Central memory CD8-positive, alpha-beta T cell (primary cell): ENCODE measurements at regions not wholly inside any gene's neighbourhood (a gene's known extent, or its start where the extent isn't known, plus 50 kb on each side); places are given as distances from the start of the nearest gene placed in this dataset.
"Not testable (repeated sequence)": the region's sequence is repeated elsewhere in the genome, so short reads cannot be mapped to it uniquely, and the experiment has no call there.

Source experiments
- ATAC-seq: fragments of 150-1000 bp; cut with Tn5 transposase; replicated peaks from 2 replicates; pipeline ENCODE4 v1.10.0; 2022; ENCODE audit warnings: mild to moderate bottlenecking, moderate FRiP score, moderate number of reproducible peaks; ENCODE audit not compliant: poor library complexity, severe bottlenecking; ENCODE audit errors: extremely low read depth
- DNase-seq, 2 donors: peaks; one replicate each; pipeline ENCODE4 v3.0.0; 2021; ENCODE audit warnings: low spot score in 2 of 2
- H3K27ac Mint-ChIP-seq: one replicate; pipeline ENCODE4 v1.8.0; 2022; ENCODE audit warnings: low read depth, mild to moderate bottlenecking, moderate library complexity, mixed read lengths
- H3K27me3 Mint-ChIP-seq: one replicate; pipeline ENCODE4 v1.8.0; 2022; ENCODE audit warnings: mixed read lengths
- H3K36me3 Mint-ChIP-seq: one replicate; pipeline ENCODE4 v1.8.0; 2022; ENCODE audit warnings: mild to moderate bottlenecking, moderate library complexity, mixed read lengths; ENCODE audit not compliant: insufficient read depth
- H3K4me1 Mint-ChIP-seq: one replicate; pipeline ENCODE4 v1.8.0; 2022; ENCODE audit warnings: mixed read lengths
- H3K4me3 Mint-ChIP-seq: one replicate; pipeline ENCODE4 v1.8.0; 2022; ENCODE audit warnings: mild to moderate bottlenecking, moderate library complexity, mixed read lengths
- H3K9me3 Mint-ChIP-seq: one replicate; pipeline ENCODE4 v1.8.0; 2022; ENCODE audit warnings: mixed read lengths

DNA sequence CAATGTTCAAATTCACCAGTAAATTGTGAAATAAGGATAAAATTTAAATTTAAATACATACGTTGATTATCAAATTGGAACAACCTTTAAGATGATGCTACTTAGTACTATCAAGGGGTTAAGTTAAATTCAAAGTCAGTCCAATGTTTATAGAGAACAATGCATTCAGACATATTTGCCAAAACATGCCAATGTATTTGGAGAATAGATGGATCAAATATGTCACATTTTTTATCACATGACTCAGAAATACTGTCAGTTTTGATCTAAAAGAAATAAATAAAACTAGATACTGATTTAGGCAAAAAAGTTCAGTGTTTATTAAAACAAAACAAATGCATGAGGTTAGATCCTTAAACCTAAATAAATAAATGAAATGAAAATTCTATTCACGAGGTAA lies 281.2 kb downstream of the SLITRK5 start:
- Mint-ChIP-seq H3K9me3 (no peaks in the 10 kb centered on the region), H3K27me3 (no peaks in the 10 kb centered on the region), H3K36me3 (no peaks in the 10 kb centered on the region), H3K4me3 (no peak overlapping the region), H3K4me1 (no peaks in the 10 kb centered on the region), H3K27ac (no peak overlapping the region)
- DNase-seq (no peak), ATAC-seq (no peak)

DNA sequence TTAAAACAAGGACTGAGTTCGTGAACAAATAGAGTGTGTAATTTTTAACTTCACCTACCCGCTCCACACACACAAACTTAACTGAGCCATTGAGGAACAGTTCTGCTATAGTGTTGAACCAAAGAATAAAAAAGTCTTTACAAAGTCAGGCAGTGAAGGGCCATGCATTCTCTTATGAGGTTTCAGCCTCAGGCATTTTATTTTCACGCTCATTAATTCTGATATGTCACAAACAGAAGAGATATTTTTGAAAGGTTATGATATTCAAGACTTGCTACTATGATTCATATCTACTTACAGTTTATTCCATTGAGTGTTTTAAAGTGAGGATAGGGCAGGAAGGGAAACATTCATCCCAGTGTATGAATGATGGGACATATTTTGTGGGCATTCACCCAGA lies 282.2 kb downstream of the SLITRK5 start:
- no peak for DNase-seq
- ATAC-seq, result no peak
- Mint-ChIP-seq H3K27ac (no peak overlapping the region), H3K36me3 (no peaks in the 10 kb centered on the region), H3K4me1 (no peaks in the 10 kb centered on the region), H3K9me3 (no peaks in the 10 kb centered on the region), H3K27me3 (no peaks in the 10 kb centered on the region), H3K4me3 (no peak overlapping the region)

DNA sequence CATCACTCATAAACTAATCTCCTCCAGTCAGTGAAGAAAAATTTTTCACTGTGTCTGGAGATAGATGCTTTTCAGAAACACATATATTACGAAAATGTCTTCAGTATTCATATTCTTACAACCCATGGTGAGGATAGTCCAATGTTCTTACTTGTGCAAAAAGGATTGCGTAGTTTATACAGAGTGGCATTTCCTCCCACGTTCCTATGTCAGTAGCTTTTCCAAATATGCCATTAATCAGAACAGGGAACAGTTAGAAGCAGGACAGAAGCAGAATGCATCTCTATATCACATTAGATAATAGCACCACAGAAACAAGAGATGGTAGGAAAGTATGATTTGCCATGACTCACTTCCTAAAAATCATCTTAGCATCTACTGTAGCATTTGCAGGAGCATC lies 282.9 kb downstream of the SLITRK5 start:
- H3K4me1 Mint-ChIP-seq, result no peaks in the 10 kb centered on the region
- DNase-seq, result no peak
- ATAC-seq, result no peak
- no peak overlapping the region for H3K27ac Mint-ChIP-seq
- no peak overlapping the region for H3K4me3 Mint-ChIP-seq
- no peaks in the 10 kb centered on the region for H3K9me3 Mint-ChIP-seq
- no peaks in the 10 kb centered on the region for H3K27me3 Mint-ChIP-seq
- H3K36me3 Mint-ChIP-seq, result no peaks in the 10 kb centered on the region

DNA sequence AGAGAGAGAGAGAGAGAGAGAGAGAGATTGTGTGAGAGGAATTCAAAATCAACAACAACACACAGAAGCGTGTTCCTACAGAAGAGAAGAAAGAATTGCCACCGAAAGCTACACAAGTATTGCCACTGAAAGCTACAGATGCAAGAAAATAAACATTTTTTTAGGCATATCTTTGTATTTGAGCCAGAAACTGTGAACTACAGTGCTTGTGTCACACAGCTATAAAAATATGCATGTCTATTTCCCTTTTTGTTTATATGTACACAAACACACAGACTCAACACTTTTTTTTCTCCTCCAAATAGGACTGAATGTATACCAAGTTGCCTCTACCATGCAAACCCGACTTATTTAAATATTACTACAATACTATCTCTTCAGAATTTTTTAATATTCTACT lies 290.4 kb downstream of the SLITRK5 start:
- H3K36me3 Mint-ChIP-seq, result no peaks in the 10 kb centered on the region
- H3K9me3 Mint-ChIP-seq, result peaks cover 6% of the 10 kb centered on the region
- H3K27me3 Mint-ChIP-seq, result no peaks in the 10 kb centered on the region
- ATAC-seq (no peak), DNase-seq (no peak)
- no peak overlapping the region for H3K4me3 Mint-ChIP-seq
- H3K4me1 Mint-ChIP-seq, result no peaks in the 10 kb centered on the region
- no peak overlapping the region for H3K27ac Mint-ChIP-seq

DNA sequence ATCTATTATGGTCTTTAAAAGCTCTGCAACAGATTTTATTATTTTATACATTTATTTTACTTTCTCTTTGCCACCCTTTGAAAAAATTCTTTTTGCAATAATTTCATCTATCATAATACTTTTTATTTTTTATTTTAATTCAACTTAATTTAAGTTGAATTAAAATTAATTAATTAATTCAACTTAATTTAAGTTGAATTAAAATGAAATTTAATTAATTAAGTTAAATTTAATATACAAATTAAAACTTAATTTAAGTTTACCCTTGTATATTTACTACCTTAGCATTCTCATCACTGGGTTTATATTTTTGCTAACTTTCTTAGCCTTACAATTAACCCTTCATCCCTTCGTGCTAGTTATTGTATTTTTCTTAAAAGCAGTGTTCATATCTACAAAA lies 301.4 kb downstream of the SLITRK5 start:
- ATAC-seq (no peak), DNase-seq (no peak)
- Mint-ChIP-seq H3K27me3 (no peaks in the 10 kb centered on the region), H3K4me3 (no peak overlapping the region), H3K36me3 (no peaks in the 10 kb centered on the region), H3K4me1 (no peaks in the 10 kb centered on the region), H3K9me3 (peaks cover 16% of the 10 kb centered on the region), H3K27ac (no peak overlapping the region)

DNA sequence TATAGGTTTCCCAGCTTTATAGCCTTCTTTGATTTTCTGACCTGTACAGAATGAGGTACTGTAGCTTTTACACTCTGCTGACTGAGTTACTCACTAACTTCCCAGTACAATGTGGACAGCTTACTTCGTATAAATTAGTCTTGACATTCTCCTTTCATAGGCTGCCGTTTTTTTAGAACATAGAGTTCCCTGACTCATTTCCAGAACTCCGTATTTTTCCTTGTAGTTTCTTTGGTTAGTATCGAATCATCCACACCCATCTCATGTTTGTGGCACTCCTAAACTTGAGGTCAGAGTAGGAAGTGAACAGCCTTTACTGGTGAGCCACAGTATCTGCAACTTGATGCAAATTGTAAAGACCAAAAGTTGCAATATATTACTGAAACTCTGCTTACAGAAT lies 303.9 kb downstream of the SLITRK5 start:
- DNase-seq (no peak), ATAC-seq (no peak)
- Mint-ChIP-seq H3K9me3 (peaks cover 16% of the 10 kb centered on the region), H3K36me3 (no peaks in the 10 kb centered on the region), H3K4me1 (no peaks in the 10 kb centered on the region), H3K27ac (no peak overlapping the region), H3K4me3 (no peak overlapping the region), H3K27me3 (no peaks in the 10 kb centered on the region)

DNA sequence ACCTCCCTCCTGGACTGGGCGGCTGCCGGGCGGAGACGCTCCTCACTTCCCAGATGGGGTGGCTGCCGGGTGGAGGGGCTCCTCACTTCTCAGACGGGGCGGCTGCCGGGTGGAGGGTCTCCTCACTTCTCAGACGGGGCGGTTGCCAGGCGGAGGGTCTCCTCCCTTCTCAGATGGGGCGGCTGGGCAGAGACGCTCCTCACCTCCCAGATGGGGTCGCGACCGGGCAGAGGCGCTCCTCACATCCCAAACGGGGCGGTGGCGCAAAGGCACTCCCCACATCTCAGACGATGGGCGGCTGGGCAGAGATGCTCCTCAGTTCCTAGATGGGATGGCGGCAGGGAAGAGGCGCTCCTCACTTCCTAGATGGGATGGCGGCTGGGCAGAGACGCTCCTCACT lies 305.5 kb downstream of the SLITRK5 start:
- not testable (repeated sequence) for ATAC-seq, H3K36me3 Mint-ChIP-seq, H3K27ac Mint-ChIP-seq, DNase-seq, H3K4me3 Mint-ChIP-seq, H3K4me1 Mint-ChIP-seq, H3K27me3 Mint-ChIP-seq
- peaks cover 16% of the 10 kb centered on the region for H3K9me3 Mint-ChIP-seq

DNA sequence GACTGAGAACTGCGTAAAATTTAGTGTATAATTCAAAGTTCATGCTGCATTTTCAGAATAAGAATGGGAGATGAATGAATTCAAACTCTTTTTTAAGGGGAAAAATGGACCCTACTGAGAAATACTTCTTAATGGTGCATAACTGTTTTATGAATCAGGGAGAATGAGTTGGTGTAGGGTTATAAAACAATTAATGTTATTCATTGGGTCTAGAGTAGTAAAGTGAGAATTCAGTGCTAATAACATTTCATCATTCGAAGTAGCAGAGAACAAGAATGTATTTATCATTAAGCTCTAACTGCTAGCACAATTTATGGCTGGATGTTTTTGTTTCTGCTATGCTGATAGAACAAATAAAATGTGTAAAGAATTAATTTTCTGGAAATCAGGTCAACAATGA lies 310.2 kb downstream of the SLITRK5 start:
- H3K4me3 Mint-ChIP-seq, result no peak overlapping the region
- H3K9me3 Mint-ChIP-seq, result peaks cover 6% of the 10 kb centered on the region
- DNase-seq (no peak), ATAC-seq (no peak)
- H3K27me3 Mint-ChIP-seq, result no peaks in the 10 kb centered on the region
- peaks cover 2% of the 10 kb centered on the region for H3K36me3 Mint-ChIP-seq
- H3K4me1 Mint-ChIP-seq, result no peaks in the 10 kb centered on the region
- H3K27ac Mint-ChIP-seq, result no peak overlapping the region

DNA sequence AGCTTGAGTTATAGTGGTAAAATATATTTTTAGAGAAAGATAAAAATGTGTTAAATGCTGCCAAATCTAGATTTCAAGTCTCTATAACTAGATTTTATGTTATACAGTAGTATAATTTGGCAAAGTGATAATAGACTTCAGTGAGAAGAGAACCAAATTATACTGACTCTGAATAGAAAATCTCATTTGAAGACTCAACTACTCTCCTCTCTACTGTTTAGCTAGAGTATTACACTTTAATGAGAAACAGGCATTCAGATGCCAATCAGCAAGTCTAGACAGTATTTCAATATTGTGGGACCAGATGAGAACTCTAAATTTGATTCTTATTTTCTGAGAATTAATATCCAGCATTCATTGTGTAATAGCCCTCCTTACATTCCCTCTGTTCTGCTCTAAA lies 311.2 kb downstream of the SLITRK5 start:
- peaks cover 2% of the 10 kb centered on the region for H3K36me3 Mint-ChIP-seq
- no peaks in the 10 kb centered on the region for H3K4me1 Mint-ChIP-seq
- no peak for ATAC-seq
- H3K9me3 Mint-ChIP-seq, result peaks cover 6% of the 10 kb centered on the region
- no peak overlapping the region for H3K27ac Mint-ChIP-seq
- H3K4me3 Mint-ChIP-seq, result no peak overlapping the region
- DNase-seq, result no peak
- H3K27me3 Mint-ChIP-seq, result no peaks in the 10 kb centered on the region

DNA sequence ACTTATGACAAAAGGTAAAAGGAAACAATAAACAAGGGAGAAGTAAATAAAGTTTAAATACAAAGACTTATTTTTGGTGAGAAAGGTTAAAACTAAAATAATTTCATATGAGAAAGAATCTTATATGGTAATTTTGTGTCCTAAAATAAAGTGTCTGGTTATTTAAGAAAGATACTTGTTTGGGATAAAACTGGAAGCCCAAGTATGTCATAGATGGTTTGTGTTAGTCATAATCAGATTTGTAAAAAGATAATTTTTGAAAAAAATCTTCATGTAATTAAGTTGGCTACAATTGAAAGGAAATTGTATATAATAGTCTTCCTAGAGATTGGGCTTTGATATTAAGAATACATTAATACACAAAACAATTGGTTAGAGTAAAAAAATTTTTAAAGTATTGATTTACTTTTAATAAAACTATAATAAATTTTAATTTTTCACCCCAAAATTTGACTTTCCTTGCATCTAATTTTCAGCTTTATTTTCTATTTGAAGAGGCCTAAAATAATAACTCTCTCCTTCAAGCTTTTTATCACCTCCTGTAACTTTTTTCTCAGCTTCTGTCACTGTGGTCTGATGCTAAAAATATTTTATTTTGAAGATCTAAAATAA lies 315.6 kb downstream of the SLITRK5 start:
- H3K4me1 Mint-ChIP-seq, result no peaks in the 10 kb centered on the region
- ATAC-seq, result no peak

DNA sequence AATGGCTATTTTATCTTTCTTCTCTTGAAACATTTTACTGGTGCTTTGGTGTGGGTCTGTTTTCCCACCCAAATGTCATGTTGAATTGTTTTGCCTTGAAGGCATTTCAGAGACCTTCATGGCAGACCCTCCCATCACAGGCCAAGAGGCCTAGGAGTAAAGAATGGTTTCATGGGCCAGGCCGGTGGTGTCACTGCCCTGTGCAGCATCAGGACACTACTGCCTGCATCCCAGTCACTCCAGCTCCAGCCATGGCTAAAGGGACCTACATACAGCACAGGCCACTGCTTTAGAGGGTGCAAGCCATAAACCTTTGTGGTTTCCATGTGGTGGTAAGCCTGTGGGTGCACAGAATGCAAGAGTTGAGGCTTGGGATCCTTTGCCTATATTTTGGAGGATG lies 326.9 kb downstream of the SLITRK5 start:
- no peak for DNase-seq
- no peaks in the 10 kb centered on the region for H3K36me3 Mint-ChIP-seq
- no peaks in the 10 kb centered on the region for H3K4me1 Mint-ChIP-seq
- no peak overlapping the region for H3K27ac Mint-ChIP-seq
- H3K27me3 Mint-ChIP-seq, result no peaks in the 10 kb centered on the region
- no peak overlapping the region for H3K4me3 Mint-ChIP-seq
- H3K9me3 Mint-ChIP-seq, result peaks cover 16% of the 10 kb centered on the region
- no peak for ATAC-seq

More for the DNA sequence above, 315.6 kb downstream of the SLITRK5 start:
- Mint-ChIP-seq H3K27ac (no peak overlapping the region), H3K9me3 (peaks cover 6% of the 10 kb centered on the region), H3K4me3 (no peak overlapping the region), H3K36me3 (peaks cover 2% of the 10 kb centered on the region), H3K27me3 (no peaks in the 10 kb centered on the region)
- DNase-seq, result no peak

DNA sequence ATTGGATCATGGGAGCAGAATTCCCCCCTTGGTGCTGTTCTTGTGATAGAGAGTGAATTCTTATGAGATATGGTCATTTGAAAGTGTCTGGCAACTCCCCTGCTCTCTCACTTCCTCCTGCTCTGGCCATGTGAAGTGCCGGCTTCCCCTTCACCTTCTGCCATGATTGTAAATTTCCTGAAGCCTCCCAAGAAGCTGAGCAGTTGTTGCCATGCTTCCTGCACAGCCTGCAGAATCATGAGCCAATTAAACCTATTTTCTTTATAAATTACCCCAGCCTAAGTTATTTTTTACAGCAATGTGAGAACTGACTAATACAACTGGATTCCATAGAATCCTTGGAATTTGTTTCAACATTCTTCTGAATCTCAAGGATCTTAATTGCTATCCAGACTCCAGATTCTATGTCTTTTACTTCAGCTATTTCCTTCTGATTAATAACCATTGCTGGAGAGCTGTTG lies 328.1 kb downstream of the SLITRK5 start:
- Mint-ChIP-seq H3K4me1 (no peaks in the 10 kb centered on the region), H3K4me3 (no peak overlapping the region), H3K9me3 (peaks cover 19% of the 10 kb centered on the region), H3K27ac (no peak overlapping the region), H3K27me3 (no peaks in the 10 kb centered on the region), H3K36me3 (no peaks in the 10 kb centered on the region)
- DNase-seq (no peak), ATAC-seq (no peak)

DNA sequence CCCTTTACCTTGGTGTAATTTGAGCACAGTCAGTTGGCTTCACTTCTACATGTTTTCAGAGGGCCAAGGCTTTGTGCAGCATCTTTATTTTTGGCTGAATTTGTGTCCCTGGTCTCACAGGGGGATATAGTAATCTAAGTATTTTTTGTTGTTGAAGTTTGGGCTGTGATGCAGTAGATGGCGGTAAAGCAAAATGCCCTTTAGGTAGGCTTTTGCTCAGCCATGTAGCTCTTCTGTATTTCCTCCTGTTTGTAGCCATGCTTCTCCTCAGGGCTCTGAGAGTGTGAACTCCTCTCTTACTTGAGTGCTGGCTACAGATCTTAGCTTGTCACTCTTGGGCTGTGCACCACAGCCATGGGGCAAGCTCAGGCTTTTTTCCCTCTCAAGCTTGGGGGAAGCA lies 328.6 kb downstream of the SLITRK5 start:
- Mint-ChIP-seq H3K27ac (no peak overlapping the region), H3K4me3 (no peak overlapping the region), H3K4me1 (no peaks in the 10 kb centered on the region), H3K9me3 (peaks cover 18% of the 10 kb centered on the region), H3K36me3 (no peaks in the 10 kb centered on the region), H3K27me3 (no peaks in the 10 kb centered on the region)
- no peak for ATAC-seq
- no peak for DNase-seq

DNA sequence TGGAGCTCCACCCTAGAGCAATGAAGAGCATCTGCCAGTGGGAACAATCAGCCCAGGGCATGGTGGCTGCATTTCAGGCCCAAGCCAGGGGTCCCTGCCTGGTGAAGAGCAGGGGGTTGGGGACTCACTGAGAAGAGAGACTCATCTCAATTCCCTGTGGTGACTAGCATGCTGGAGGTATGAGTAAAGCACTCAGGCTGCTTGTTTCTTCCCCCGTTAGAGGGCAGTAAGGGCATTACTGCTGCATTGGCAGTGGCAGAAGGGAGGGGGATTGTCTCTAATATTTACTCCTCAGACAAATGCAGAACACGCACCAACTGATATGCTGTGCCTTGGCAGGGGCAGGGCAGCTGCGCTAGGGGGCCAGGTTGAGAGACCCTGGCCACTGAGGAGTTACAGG lies 329.1 kb downstream of the SLITRK5 start:
- no peaks in the 10 kb centered on the region for H3K27me3 Mint-ChIP-seq
- H3K9me3 Mint-ChIP-seq, result peaks cover 21% of the 10 kb centered on the region
- H3K4me3 Mint-ChIP-seq, result no peak overlapping the region
- ATAC-seq (no peak), DNase-seq (no peak)
- no peaks in the 10 kb centered on the region for H3K36me3 Mint-ChIP-seq
- H3K4me1 Mint-ChIP-seq, result no peaks in the 10 kb centered on the region
- no peak overlapping the region for H3K27ac Mint-ChIP-seq
